LNCaP clone FGC (cell line): ENCODE measurements at regions not wholly inside any gene's neighbourhood (a gene's known extent, or its start where the extent isn't known, plus 50 kb on each side); places are given as distances from the start of the nearest gene placed in this dataset.
A peak's percentile ranks its signal among the peaks of the same experiment; 100 is the strongest.

Experiments used
- DNase-seq: peaks from one replicate; pipeline ENCODE4 v3.0.0-alpha.2; 2011; ENCODE audit warnings: low read depth
- H3K4me3 ChIP-seq: 2 replicates; pipeline ENCODE4 v1.5.1; 2011; ENCODE audit warnings: mild to moderate bottlenecking, low read depth, low read length, control low read depth
- CTCF ChIP-seq: IDR thresholded peaks from 2 replicates; pipeline ENCODE4 v1.5.1; 2012; ENCODE audit warnings: mild to moderate bottlenecking; ENCODE audit not compliant: control insufficient read depth, insufficient read depth; ENCODE audit errors: extremely low read depth

GRCh38 chr1:192737306-192737705 is 71.5 kb upstream of the RGS2 start:
- DNase-seq = no peak
- no peak for TF ChIP-seq CTCF
- H3K4me3 ChIP-seq = no peak overlapping the region

GRCh38 chr1:192739476-192740184 is 69.2 kb upstream of the RGS2 start:
- H3K4me3 ChIP-seq = no peak overlapping the region
- TF ChIP-seq CTCF = no peak
- DNase-seq = no peak

DNA sequence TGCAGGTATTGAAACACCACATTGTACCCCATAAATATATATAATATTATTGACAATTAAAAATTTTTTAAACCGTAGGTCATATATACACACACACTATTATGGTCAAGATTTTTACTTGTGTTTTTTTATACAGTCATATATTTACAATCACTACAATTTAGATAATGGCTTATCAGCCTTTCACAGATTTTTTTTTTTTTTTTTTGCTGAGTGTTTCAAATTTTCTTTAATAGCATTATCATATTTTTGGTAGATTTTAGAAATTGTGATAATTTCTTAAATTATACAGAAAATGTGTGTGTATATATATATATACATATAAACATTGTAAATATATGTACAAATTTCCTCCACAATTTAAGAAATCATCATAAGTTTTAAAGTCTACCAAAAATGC is 68.6 kb upstream of the RGS2 start:
- TF ChIP-seq CTCF = no peak
- H3K4me3 ChIP-seq = no peak overlapping the region
- DNase-seq = no peak

DNA sequence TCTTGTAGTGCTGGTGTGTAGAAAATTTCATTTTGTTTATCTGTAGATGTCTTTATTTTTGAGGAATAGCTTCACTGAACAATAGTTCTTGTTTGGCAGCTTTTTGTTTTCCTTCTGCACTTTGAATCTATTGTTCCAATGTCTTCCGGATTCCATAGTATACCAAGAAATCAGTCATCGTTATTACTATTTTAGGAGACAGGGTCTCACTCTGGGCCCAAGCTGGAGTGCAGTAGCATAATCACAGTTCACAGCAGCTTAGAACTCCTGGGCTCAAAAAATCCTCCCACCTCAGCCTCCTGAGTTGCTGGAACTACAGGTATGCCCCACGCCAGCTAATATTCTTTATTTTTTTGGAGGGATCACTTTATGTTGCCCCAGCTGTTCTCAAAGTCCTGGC is 67.7 kb upstream of the RGS2 start:
- no peak overlapping the region for H3K4me3 ChIP-seq
- DNase-seq = no peak
- TF ChIP-seq CTCF = no peak

- DNase-seq = no peak
- H3K4me3 ChIP-seq = no peak overlapping the region
- TF ChIP-seq CTCF = no peak
Observed at GRCh38 chr1:192747301-192747700, 61.5 kb upstream of the RGS2 start.

- no peak for DNase-seq
- no peak for TF ChIP-seq CTCF
- no peak overlapping the region for H3K4me3 ChIP-seq
Observed at GRCh38 chr1:192747943-192748342, 60.9 kb upstream of the RGS2 start.

GRCh38 chr1:192749349-192749748 is 59.5 kb upstream of the RGS2 start:
- DNase-seq = peak; percentile 28
- no peak overlapping the region for H3K4me3 ChIP-seq
- no peak for TF ChIP-seq CTCF
